ENCODE measurements at regions not wholly inside any gene's neighbourhood (a gene's known extent, or its start where the extent isn't known, plus 50 kb on each side); places are given as distances from the start of the nearest gene placed in this dataset.

DNA sequence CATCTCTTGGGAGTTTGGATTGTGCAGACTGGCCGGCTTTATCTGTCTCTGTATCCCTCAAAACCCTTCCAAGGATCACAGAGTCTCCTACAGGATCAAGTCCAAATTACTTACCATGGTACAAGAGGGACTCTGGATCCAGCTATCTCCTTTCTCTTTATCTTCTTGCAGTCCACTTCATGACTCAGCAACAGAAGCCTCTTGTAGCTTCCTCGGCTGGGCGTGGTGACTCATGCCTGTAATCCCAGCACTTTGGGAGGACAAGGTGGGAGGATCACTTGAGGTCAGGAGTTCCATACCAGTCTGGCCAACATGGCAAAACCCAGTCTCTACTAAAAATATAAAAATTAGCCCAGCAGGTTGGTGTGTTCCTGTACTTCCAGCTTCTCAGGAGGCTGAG lies 189.7 kb downstream of the BCAT1 start:
- CTCF ChIA-PET: interaction anchor here (0.6 kb wide), 1 partner anchor 742 kb away, joined by 3 read pairs; no protein-coding TSS in a partner anchor
- TF ChIP-seq CTBP1 (IDR thresholded peaks at IDR 0.05; ENCODE audit: borderline replicate concordance): no peak
- TF ChIP-seq ELF4 (IDR thresholded peaks at IDR 0.05): no peak
- TF ChIP-seq ARNT (IDR thresholded peaks at IDR 0.05): no peak
- TF ChIP-seq NFRKB (IDR thresholded peaks at IDR 0.05): no peak
- TF ChIP-seq SP1 (IDR thresholded peaks at IDR 0.05): no peak
- TF ChIP-seq TARDBP (IDR thresholded peaks at IDR 0.05): no peak
- TF ChIP-seq, protein P1, sequence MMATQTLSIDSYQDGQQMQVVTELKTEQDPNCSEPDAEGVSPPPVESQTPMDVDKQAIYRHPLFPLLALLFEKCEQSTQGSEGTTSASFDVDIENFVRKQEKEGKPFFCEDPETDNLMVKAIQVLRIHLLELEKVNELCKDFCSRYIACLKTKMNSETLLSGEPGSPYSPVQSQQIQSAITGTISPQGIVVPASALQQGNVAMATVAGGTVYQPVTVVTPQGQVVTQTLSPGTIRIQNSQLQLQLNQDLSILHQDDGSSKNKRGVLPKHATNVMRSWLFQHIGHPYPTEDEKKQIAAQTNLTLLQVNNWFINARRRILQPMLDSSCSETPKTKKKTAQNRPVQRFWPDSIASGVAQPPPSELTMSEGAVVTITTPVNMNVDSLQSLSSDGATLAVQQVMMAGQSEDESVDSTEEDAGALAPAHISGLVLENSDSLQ (IDR thresholded peaks at IDR 0.05): no peak
- TF ChIP-seq HDGF (IDR thresholded peaks at IDR 0.05; ENCODE audit: borderline replicate concordance): no peak
- no peak for TF ChIP-seq FOXA1 (IDR thresholded peaks at IDR 0.05)
- TF ChIP-seq SUZ12 (IDR thresholded peaks at IDR 0.05): no peak
- TF ChIP-seq FOXM1 (IDR thresholded peaks at IDR 0.05; ENCODE audit: borderline replicate concordance): no peak
- no peak for TF ChIP-seq L3MBTL2 (conservative IDR thresholded peaks at IDR 0.05)
- no peak for TF ChIP-seq FOXK2 (IDR thresholded peaks at IDR 0.05)
- TF ChIP-seq BHLHE40 (IDR thresholded peaks at IDR 0.05; ENCODE audit: borderline replicate concordance): no peak
- no peak for TF ChIP-seq LEF1 (IDR thresholded peaks at IDR 0.05; ENCODE audit: borderline replicate concordance)
- DNase-seq (ENCODE audit: extremely low spot score): no peak
- POLR2A ChIA-PET: no interaction called here

DNA sequence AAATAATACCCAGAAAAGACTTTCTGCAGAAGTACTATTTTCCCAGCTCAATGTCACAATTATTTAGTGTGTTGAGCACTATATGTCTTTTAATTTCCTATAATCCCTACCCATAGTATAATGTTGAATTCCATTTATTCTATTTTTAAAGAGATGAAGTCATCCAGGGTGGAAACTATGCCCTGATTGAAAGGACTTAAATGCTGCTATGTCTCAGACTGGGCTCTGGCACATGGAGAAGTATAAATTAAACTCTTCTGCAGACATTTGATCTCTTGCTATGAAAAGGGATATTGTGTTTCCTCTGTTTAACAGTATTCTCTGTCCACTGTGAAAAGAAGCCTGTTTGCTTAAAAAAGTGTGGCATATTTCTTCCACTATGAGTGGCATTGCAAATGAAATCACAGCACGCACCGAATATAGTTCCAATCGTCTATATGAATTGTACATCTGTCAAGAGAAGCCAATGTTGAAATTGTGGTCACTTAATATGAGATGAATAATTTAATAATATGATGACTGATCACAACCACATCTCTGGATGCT lies 192.3 kb downstream of the BCAT1 start:
- CTCF ChIA-PET: no interaction called here
- TF ChIP-seq SUZ12 (IDR thresholded peaks at IDR 0.05): no peak
- no peak for TF ChIP-seq FOXM1 (IDR thresholded peaks at IDR 0.05; ENCODE audit: borderline replicate concordance)
- TF ChIP-seq, protein P1 (IDR thresholded peaks at IDR 0.05): no peak
- no peak for TF ChIP-seq TARDBP (IDR thresholded peaks at IDR 0.05)
- no peak for TF ChIP-seq BHLHE40 (IDR thresholded peaks at IDR 0.05; ENCODE audit: borderline replicate concordance)
- TF ChIP-seq LEF1 (IDR thresholded peaks at IDR 0.05; ENCODE audit: borderline replicate concordance): no peak
- TF ChIP-seq ELF4 (IDR thresholded peaks at IDR 0.05): no peak
- no peak for TF ChIP-seq FOXK2 (IDR thresholded peaks at IDR 0.05)
- TF ChIP-seq SP1 (IDR thresholded peaks at IDR 0.05): no peak
- TF ChIP-seq NFRKB (IDR thresholded peaks at IDR 0.05): no peak
- no peak for TF ChIP-seq L3MBTL2 (conservative IDR thresholded peaks at IDR 0.05)
- TF ChIP-seq ARNT (IDR thresholded peaks at IDR 0.05): no peak
- POLR2A ChIA-PET: no interaction called here
- no peak for DNase-seq (ENCODE audit: extremely low spot score)

- TF ChIP-seq ELF4 (IDR thresholded peaks at IDR 0.05) (no peak), TARDBP (IDR thresholded peaks at IDR 0.05) (no peak), L3MBTL2 (conservative IDR thresholded peaks at IDR 0.05) (no peak), FOXA1 (IDR thresholded peaks at IDR 0.05) (no peak)
- no peak for DNase-seq (ENCODE audit: extremely low spot score)
- ChIA-PET CTCF (no interaction called here), POLR2A (no interaction called here)
Observed at GRCh38 chr12:24754690-24755638, 193.9 kb downstream of the BCAT1 start.

- ChIA-PET CTCF (no interaction called here), POLR2A (no interaction called here)
- DNase-seq (ENCODE audit: extremely low spot score): no peak
- TF ChIP-seq ARNT (IDR thresholded peaks at IDR 0.05) (no peak), ZNF384 (IDR thresholded peaks at IDR 0.05) (no peak), CTBP1 (IDR thresholded peaks at IDR 0.05; ENCODE audit: borderline replicate concordance) (no peak), FOXK2 (IDR thresholded peaks at IDR 0.05) (no peak), SUZ12 (IDR thresholded peaks at IDR 0.05) (no peak), ELF4 (IDR thresholded peaks at IDR 0.05) (no peak), FOXM1 (IDR thresholded peaks at IDR 0.05; ENCODE audit: borderline replicate concordance) (no peak)
Observed at GRCh38 chr12:24752763-24753462, 196.0 kb downstream of the BCAT1 start.

- no peak for TF ChIP-seq CTBP1 (IDR thresholded peaks at IDR 0.05; ENCODE audit: borderline replicate concordance)
- no peak for TF ChIP-seq FOXM1 (IDR thresholded peaks at IDR 0.05; ENCODE audit: borderline replicate concordance)
- TF ChIP-seq ELF4 (IDR thresholded peaks at IDR 0.05): no peak
- no peak for TF ChIP-seq L3MBTL2 (conservative IDR thresholded peaks at IDR 0.05)
- TF ChIP-seq FOXA1 (IDR thresholded peaks at IDR 0.05): no peak
- no peak for TF ChIP-seq SUZ12 (IDR thresholded peaks at IDR 0.05)
- TF ChIP-seq LEF1 (IDR thresholded peaks at IDR 0.05; ENCODE audit: borderline replicate concordance): no peak
- no peak for TF ChIP-seq FOXK2 (IDR thresholded peaks at IDR 0.05)
- TF ChIP-seq HDGF (IDR thresholded peaks at IDR 0.05; ENCODE audit: borderline replicate concordance): no peak
- no peak for TF ChIP-seq NFRKB (IDR thresholded peaks at IDR 0.05)
- no peak for TF ChIP-seq BHLHE40 (IDR thresholded peaks at IDR 0.05; ENCODE audit: borderline replicate concordance)
- TF ChIP-seq SP1 (IDR thresholded peaks at IDR 0.05): no peak
- TF ChIP-seq ARNT (IDR thresholded peaks at IDR 0.05): no peak
- no peak for TF ChIP-seq TARDBP (IDR thresholded peaks at IDR 0.05)
- TF ChIP-seq ZNF384 (IDR thresholded peaks at IDR 0.05): no peak
- TF ChIP-seq, protein P1 (IDR thresholded peaks at IDR 0.05): no peak
- CTCF ChIA-PET: no interaction called here
- DNase-seq (ENCODE audit: extremely low spot score): no peak
- POLR2A ChIA-PET: no interaction called here
Observed at GRCh38 chr12:24751181-24751580, 197.7 kb downstream of the BCAT1 start.
